GM20000 (cell line): ENCODE measurements at regions not wholly inside any gene's neighbourhood (a gene's known extent, or its start where the extent isn't known, plus 50 kb on each side); places are given as distances from the start of the nearest gene placed in this dataset.

Experiments used
- DNase-seq: peaks from one replicate; pipeline ENCODE4 v3.0.0; 2012; ENCODE audit warnings: low spot score
- CTCF ChIP-seq: IDR thresholded peaks from 2 replicates; pipeline ENCODE4 v1.5.1; 2012; ENCODE audit warnings: mild to moderate bottlenecking, control low read depth; ENCODE audit errors: extremely low read depth, missing control alignments

GRCh38 chr13:86795858-86796257 lies 875.3 kb upstream of the SLITRK5 start:
- no peak for DNase-seq
- no peak for TF ChIP-seq CTCF

GRCh38 chr13:86810361-86810760 lies 860.8 kb upstream of the SLITRK5 start:
- no peak for TF ChIP-seq CTCF
- DNase-seq: no peak

GRCh38 chr13:86813198-86813597 lies 858.0 kb upstream of the SLITRK5 start:
- no peak for DNase-seq

GRCh38 chr13:86825410-86825809 lies 845.8 kb upstream of the SLITRK5 start:
- TF ChIP-seq CTCF: no peak
- DNase-seq: no peak

More at GRCh38 chr13:86813198-86813597, 858.0 kb upstream of the SLITRK5 start:
- no peak for TF ChIP-seq CTCF

- no peak for DNase-seq
- no peak for TF ChIP-seq CTCF
Observed at GRCh38 chr13:86826232-86826631, 844.9 kb upstream of the SLITRK5 start.

GRCh38 chr13:86830046-86830445 lies 841.1 kb upstream of the SLITRK5 start:
- no peak for DNase-seq
- TF ChIP-seq CTCF: no peak

GRCh38 chr13:86831084-86831483 lies 840.1 kb upstream of the SLITRK5 start:
- no peak for DNase-seq
- TF ChIP-seq CTCF: no peak
